Gastrocnemius medialis (tissue), 4 donors: ENCODE measurements at regions not wholly inside any gene's neighbourhood (a gene's known extent, or its start where the extent isn't known, plus 50 kb on each side); places are given as distances from the start of the nearest gene placed in this dataset.

Experiments
- CTCF ChIP-seq, 5 experiments: fragments of 450-650 bp in 3 of 5; fragments of 200-600 bp in 2 of 5; sonication (generic) in 2 of 5; IDR thresholded peaks in 4 of 5; conservative IDR thresholded peaks in 1 of 5; 1 replicate in 4 of 5; 2 replicates in 1 of 5; pipeline ENCODE4 v1.5.1; 2016 to 2019; ENCODE audit warnings: antibody characterized with exemption in 5 of 5, mild to moderate bottlenecking in 3 of 5, moderate library complexity in 3 of 5
- POLR2A ChIP-seq, 2 donors: fragments of 450-650 bp; IDR thresholded peaks; one replicate each; pipeline ENCODE4 v1.6.1; 2017; ENCODE audit warnings: antibody characterized with exemption in 2 of 2, mild to moderate bottlenecking in 2 of 2, moderate library complexity in 2 of 2

- TF ChIP-seq POLR2A (IDR thresholded peaks at IDR 0.05), result no peak
- TF ChIP-seq CTCF (IDR thresholded peaks at IDR 0.05 in 4 of 5, conservative IDR thresholded peaks at IDR 0.05 in 1 of 5), result no peak
Observed at GRCh38 chr3:104519468-104520227, 847.1 kb upstream of the ALCAM start.
